GM18498 (cell line): ENCODE measurements at regions not wholly inside any gene's neighbourhood (a gene's known extent, or its start where the extent isn't known, plus 50 kb on each side); places are given as distances from the start of the nearest gene placed in this dataset.
"Not testable (repeated sequence)": the region's sequence is repeated elsewhere in the genome, so short reads cannot be mapped to it uniquely, and the experiment has no call there.

ENCODE experiments used
- ATAC-seq: cut with Tn5 transposase; IDR thresholded peaks from one replicate; pipeline ENCODE4 v1.9.1; 2021; ENCODE audit warnings: mild to moderate bottlenecking, moderate library complexity; ENCODE audit not compliant: unreplicated experiment

DNA sequence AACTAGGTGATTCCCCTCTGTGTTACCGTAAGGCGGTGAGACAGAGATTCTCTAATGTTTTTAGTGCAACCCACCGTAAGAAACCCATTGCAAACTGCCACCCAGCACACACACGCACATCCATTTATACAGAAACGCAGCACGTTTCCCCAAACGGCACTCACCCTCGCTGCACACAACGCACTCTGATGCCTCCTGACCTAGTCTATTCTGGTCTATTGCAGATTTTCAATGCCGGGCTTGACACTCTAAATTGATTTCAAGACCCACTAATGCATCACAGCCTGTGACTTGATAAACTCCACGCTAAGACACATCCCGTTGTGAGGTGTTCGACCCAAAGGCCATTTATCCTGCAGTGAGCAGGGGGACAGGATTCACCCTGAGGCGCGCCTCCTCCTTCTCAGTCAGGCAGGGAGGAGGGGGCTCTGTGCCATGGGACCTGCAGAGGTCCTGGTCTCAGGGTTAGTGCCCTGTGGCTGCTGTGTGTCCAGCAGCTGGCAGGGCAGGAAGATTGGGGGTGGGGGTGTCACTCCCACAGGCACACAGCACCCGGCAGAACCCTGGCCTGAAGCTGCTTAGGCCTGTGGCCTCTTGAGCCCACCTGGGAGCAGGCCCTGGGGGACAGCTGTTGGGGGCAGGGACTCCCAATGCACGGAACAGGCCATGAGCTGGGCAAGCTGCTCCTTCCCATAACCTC, 335.6 kb downstream of the PREX1 start:
- ATAC-seq, result no peak

DNA sequence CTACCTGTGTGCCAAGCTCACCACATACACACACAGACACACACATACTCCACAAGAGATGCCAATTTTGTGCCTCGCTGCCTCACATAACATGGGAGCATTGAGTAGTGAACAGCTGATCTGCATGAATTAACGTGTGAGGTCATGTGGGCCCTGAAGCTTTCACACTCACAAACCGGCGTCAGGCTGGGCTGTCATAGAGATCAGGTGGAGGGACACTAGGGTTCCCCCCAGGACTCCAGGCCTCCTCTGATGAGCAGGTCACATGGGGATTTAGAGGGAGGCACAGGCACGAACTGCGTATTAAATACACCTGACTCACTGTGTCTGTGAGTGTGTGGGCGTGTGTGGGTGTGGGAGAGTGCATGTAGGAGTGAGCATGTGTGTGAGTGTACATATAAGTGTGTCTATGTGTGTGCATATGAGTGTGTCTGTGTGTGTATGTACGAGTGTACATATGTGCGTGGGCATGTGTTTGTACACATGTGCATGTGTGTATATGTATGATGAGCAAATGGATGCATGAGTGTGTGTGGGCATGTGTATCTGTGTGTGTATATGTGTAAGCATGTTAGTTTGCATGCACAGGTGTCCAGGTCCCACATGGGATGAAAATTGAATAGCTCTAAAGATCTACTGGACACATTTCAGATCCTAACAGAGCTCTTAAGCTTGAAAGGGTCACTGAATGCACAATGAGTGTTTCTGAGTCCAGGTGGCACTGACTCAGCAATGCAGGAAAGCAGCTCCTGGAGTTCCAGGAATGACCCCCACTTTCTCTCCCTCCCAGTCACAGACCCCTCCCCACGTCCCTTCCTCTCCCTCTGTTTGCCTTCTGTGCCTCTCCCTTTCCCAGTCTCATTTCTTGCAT, 336.6 kb downstream of the PREX1 start:
- no peak for ATAC-seq

DNA sequence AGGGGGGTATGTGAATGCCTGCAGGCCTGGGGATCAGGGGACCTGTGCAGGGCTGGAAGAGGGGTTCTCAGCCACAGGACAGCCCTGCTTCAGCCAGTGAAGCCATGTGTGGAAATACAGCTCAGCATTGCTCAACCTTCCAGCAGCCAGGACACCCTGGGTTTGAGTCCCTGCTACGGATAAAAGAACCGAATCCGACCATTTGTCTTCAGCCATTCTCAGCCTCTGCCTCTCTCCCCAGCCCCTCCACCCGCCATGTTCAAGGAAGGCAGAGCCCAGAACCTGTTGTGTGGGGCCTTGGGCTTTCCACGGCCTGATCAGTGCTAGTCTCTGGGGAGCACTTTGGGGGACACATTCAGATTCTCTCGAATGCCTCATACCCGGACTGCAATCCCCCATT, 337.5 kb downstream of the PREX1 start:
- ATAC-seq, result not testable (repeated sequence)

DNA sequence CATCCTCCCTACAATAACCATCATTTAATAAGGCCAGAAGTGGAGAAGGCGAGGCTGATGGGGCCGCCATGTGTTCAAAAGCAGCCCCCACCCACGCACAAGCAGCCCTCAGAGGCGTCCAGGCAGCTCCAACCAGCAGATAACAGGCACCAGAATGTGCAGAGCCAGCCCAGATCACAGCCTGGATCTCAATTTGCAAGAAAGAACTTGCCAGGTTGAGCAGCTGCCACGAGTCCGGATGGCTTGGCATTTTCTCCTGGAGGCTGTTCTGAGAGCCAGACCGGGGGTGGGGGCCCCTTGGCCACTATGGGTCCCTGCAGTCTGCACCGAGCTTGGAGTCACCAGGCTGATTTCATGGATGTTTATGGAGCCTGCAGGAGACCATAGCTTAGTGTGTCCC, 338.1 kb downstream of the PREX1 start:
- no peak for ATAC-seq

DNA sequence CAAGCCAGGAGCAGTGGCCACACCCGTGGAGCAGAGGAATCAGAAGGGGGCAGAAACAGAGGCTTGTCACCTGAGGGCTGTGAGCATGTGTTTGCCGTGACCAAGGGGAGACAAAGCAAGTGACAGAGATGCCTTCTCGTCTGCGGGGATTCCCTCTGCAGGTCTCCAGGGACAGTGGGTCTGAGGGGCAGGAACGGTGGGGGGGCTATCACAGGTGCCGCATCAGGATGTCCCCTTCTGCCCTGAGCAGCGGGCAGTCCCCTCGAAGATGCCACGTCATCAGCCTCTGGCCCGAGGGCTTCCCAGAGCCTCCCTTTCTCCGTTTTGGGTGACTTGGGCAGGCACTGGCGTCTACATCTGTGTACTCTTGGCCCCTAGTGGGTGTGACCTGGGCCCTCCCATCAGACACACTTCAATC, 338.7 kb downstream of the PREX1 start:
- ATAC-seq, result no peak

DNA sequence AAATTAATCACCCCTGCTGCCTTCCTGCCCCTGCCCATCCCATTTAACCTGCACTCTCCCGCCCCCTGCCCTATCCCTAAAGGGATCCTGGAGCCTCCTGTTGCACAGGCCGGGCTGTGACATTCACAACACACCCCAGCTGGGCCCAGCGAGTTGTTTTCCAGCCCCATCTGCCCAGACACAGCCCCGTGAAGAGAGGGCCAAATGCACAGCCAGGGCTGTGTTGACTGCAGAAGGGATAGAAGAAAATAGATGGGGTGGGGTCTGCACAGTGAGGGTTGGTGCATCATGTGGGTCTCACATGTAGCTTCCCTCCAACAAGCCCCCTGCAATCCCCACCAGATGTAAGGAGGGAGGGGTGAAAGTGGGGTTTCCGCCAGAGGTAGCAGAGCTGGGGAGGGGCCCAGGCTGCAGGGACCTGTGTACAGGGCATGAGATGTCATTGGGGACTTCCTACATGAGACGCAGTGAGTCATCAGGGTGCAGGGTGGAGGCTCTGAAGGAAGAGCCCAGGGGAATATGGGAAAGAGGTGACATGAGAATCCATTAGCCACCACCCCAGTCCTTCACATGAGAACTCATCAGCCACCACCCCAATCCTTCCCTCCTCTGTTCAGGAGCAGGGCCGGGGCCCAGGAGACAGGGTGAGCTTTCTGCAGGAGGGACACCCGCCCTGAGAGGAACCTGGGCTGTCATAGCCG, 339.3 kb downstream of the PREX1 start:
- not testable (repeated sequence) for ATAC-seq

DNA sequence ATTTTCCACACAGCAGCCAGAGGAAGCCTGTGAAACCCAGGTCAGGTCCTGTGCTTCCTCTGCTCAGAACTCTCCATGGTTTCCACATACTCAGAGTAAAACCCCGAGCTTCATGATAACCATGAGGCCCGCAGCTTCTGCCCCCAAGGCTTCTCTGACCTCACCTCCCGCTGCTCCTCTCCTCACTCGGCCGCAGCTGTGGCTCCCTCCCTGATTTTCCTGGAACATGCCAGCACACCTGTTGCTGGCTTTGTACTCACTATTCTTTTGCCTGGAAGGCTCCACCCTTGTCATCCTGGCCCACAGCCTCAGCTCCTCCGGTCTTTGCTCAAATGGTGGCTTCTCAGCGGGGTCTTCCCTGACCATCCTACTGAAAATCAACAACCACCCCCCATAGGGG, 341.7 kb downstream of the PREX1 start:
- ATAC-seq, result no peak

DNA sequence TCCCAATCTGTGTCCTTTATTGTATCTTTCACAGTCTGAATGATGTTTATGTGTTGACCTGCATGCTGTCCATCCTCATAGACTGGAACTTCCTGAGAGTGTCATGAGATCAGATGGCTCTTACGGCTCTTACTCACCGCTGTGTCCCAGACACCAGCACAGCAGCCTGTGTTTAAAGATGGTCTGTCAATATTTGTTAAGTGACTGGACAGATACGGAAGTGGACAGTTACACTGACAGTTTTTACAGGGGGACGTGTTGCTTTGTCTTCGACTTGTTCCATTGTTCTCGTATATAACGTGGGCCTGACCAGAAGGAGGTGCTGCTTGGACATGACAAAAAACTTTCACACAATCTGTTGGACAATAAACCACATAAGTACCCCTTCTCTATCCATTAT, 342.6 kb downstream of the PREX1 start:
- ATAC-seq, result not testable (repeated sequence)

DNA sequence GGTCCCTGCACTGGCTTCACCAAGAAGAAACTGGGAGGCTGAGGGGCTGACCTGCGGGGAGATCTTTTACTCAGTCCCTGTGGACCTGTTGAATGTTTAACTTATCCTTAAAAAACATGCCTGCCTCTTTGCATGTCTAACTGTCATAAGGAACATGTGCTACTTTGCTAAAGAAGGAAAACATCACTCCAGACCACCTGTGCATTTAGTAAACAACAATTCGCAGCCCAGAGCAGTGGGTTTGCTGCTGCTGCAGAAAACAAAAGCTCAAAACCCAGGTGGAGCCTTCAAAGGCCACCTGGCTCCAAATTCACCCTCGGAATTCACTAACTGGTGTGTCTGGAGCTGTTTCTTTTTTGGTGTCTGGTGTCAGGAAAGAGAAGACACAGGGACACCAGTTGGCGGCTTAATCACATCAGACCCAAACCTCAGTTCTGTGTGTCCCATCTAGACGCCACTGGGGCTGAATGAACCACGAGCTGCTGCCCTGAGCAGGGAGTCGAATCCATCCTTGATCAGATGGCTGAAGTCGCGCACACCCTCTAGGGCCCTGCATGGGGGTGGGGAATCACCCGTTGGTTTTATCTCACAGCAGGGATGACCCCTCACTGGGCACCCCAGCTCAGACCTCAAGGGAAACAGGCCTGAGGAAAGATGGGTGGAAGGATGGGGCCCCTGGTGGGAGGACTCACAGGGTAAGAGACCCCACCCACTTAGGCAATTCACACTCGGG, 344.3 kb downstream of the PREX1 start:
- no peak for ATAC-seq

DNA sequence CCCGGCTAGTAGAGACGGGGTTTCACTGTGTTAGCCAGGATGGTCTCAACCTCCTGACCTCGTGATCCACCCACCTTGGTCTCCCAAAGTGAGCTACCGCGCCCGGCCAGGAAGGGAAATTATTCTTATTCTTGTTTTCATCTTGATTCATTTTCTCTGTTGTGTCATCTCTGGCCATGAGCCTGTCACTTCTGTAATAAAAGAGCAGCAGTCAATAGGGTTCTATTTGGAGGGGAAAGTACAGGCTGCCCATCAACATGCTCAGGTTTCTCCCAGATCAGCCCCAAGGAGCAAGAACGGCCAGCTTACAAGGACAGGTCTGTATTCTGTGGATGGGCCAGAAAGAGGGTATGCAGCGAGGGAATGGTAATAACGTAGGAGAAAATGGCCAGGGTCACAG, 345.0 kb downstream of the PREX1 start:
- no peak for ATAC-seq

DNA sequence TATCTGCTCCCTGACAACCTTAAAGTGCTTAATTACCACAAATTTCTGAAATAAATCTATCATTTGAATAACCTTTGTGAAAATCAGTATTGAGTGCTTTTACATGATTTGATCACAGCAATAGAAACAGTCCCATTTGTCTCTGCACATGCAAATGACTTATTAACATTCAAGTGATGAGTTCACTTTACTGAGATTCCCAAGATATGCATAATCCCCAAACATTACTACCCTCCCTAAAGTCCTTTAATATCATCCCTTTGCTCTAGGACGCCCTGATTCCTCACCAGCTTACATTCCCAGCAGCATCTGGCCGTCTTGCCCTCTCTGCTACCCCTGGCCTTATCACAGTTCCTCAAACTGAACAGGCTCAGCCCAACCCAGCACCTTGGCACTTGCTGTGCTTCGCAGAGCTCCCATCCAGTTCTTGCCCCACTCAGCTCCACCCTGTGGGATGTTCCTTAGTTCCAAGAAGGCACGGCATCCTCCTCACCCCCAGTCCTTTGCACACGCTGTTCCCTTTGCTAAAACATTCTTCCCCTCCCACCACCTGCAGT, 347.5 kb downstream of the PREX1 start:
- no peak for ATAC-seq

DNA sequence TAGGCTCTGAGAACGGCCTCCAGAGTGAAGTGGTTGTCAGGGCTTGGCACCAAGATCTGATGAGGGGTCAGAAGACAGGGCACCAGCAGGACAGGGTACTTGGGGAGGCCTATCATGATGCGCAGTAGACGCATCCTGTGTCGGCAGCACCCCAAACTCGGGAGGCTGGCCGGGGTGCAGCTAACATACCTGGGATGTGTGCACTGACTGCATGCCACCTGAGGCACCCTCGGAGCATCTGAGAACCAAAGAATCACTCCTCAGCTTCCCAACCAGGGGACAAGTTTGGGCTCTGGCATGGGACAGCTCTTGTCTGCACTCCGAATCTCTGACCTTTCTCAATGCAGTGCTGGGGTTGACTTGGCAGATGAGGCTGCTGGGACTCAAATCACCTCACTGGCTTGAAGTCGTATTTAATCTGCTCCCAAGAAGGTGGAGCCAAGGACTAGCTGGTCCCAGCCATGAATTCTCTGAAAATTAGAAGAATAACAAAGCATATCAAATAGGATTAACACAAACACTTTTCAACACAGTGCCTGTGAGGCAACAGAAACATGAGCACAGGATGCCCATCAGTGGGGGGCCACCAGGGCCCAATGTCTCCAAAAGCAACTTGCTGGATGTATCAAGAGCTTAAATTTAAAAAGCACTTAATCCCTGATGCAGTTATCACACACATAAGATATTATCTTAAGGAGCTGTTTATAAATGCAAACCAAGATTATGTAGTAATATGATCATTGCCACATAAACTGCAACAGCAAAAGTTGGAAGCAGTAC, 348.8 kb downstream of the PREX1 start:
- no peak for ATAC-seq

DNA sequence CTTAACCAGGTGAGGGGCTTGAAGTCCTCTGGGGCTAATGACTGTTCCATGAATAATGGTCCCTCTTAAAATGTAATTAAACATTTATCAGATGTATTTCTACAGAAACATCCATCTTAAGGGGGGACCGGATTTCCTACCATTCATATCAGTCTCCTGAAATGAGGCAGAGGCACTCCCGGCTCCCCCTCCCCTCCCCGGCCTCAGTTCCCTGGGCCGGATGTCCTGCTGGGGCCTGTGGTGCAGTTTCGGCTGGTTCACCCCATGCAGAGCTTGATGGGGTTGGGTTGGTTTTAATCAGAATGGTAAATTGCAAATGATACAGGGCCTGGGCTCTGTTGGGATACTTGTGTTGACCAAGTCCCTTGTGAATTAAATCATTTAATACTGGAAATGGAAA, 349.4 kb downstream of the PREX1 start:
- ATAC-seq, result no peak

DNA sequence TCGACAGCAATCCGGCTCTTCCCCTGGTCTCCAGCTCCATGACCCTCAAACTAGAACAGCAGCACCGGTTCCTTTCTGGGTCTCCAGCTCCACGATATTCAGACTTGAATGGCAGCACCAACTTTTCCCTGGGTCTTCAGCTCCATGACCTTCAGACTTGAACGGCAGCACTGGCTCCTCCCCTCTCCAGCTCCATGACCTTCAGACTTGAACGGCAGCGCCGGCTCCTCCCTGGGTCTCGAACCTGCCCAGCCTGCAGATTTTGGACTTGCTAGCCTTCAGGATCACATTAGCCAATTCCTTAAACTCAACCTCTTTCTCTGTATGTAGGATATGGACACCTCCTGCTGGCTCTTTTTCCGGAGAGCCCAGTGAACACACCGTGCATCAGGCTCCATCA, 350.9 kb downstream of the PREX1 start:
- ATAC-seq, result no peak

DNA sequence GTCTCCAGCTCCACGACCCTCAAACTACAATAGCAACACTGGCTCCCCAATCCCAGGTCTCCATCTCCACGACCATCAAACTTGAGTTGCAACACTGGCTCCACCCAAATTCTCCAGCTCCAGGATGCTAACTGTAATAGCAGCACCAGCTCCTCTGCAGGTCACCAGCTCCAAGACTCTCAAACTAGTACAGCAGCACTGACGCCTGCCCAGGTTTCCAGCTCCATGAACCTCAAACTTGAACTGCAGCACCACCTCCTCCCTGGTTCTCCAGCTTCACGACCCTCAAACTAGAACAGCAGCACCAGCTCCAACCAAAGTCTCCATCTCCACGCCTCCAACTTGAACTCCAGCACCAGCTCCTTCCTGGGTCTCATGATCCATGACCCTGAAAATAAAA, 353.8 kb downstream of the PREX1 start:
- no peak for ATAC-seq

DNA sequence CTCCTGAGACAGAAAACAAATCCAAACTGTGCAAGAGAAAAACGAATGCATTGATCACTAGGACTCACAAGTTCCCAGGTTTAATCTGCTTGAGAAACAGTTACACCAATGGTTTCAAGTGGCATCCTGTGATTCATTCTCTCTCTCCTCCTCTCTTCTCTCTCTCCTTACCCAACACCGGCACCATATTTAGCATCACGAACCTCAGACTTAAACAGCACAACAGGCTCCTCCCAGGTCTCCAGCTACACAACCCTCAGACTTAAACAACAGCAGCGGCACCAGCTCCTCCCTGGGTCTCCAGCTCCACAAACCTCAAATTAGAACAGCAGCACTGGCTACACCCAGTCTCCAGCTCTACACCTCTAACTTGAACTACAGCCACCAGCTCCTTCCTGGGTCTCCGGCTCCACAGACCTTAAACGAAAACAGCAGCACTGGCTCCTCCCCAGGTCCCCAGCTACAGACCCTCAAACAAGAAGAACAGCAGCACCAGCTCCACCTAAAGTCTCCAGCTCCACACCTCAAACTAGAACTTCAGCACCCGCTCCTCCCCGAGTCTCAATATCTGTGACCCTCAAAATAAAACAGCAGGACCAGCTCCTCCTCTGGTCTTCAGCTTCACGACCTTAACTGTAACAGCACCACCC, 355.9 kb downstream of the PREX1 start:
- no peak for ATAC-seq

DNA sequence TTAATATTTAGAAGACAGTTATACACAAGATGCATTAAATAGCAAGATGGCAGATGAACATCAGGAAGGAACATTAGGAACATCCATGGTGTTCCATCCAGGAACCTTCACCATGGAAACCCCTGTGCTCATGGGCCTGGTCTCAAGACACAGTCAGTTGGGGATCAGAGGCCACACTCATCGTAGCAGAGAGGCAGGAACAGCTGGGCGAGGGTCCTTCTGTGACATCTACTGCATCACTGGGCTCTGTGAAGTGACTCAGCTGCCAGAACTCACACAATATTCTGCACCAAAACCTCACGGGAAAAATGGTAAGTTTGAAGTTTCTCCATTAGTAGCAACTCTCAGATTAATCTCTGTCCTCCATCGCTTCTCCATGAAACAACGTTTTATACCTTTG, 356.6 kb downstream of the PREX1 start:
- no peak for ATAC-seq

DNA sequence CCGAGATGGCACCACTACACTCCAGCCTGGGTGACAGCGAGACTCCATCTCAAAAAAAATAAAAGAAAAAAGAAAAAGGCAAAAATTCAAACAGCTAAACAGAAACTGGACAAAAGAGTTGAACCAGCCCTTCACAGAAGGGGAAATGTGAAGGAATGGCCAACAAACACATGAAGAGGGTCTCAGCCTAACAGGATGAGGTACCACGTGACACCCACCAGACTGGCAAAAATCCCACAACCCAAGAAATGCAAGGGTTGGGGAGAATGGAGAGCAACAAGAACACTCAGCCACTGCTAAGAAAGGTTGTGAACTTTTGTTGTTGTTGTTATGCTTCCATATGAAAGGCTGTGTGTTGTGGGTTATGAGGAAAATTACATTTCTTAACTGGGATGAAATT, 357.7 kb downstream of the PREX1 start:
- no peak for ATAC-seq

DNA sequence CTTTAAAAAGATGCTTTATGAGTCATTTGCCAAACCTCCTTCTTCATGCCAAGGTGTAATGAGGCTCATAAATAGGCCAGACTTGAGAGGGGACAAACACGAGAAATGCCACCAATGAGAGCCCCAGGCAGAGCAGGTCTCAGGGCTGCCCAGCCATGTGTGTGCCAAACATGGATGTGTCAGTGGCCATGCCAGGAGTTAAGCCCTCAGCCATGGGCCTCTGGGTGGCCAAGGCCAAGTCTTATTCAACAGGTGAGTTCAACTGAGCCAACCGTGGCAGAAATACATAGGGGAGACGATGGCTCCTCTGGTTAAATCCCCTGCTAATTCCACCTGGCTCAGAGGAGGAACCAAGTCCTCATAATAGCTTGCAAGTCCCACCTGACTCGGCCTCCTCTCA, 358.8 kb downstream of the PREX1 start:
- no peak for ATAC-seq

DNA sequence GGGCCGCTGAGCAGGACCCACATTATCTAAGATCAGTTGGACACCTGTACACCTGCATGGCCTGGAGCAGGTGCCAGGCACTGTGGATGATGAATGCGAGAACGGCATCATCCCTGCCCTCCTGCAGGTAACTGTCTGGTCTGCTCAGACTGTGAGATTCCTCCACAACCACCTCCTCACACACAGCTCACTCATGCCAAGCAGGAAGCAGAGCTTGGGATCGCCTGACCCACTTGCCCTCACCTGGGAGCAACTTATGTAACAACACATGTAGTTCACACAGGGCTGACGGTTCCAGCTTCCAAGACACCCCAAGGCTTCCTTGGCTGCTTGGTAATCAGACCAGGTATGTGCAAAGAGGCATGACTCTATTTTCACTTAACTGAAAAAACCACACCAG, 359.2 kb downstream of the PREX1 start:
- ATAC-seq, result no peak
